ENCODE measurements at regions not wholly inside any gene's neighbourhood (a gene's known extent, or its start where the extent isn't known, plus 50 kb on each side); places are given as distances from the start of the nearest gene placed in this dataset.

GRCh38 chr6:81326881-81327561 lies 425.5 kb downstream of the TENT5A start:
- no peak for TF ChIP-seq CTCF (IDR thresholded peaks at IDR 0.05; ENCODE audit: extremely low read depth, insufficient read depth, missing control alignments)
- in situ Hi-C loops (cut with MboI; ENCODE audit: low pct_unique_long_range_greater_than_20kb, low sequenced_read_pairs, unreplicated experiment), result no loop called here
- no peak for DNase-seq (ENCODE audit: low spot score)

GRCh38 chr6:81309811-81310210 lies 442.7 kb downstream of the TENT5A start:
- no peak for DNase-seq (ENCODE audit: low spot score)
- in situ Hi-C loops (cut with MboI; ENCODE audit: low pct_unique_long_range_greater_than_20kb, low sequenced_read_pairs, unreplicated experiment), result no loop called here
- TF ChIP-seq CTCF (IDR thresholded peaks at IDR 0.05; ENCODE audit: extremely low read depth, insufficient read depth, missing control alignments), result no peak

- no peak for DNase-seq (ENCODE audit: low spot score)
- in situ Hi-C loops (cut with MboI; ENCODE audit: low pct_unique_long_range_greater_than_20kb, low sequenced_read_pairs, unreplicated experiment), result no loop called here
- no peak for TF ChIP-seq CTCF (IDR thresholded peaks at IDR 0.05; ENCODE audit: extremely low read depth, insufficient read depth, missing control alignments)
Observed at GRCh38 chr6:81308577-81309279, 443.8 kb downstream of the TENT5A start.

GRCh38 chr6:81307651-81308214 lies 444.7 kb downstream of the TENT5A start:
- DNase-seq (ENCODE audit: low spot score), result no peak
- TF ChIP-seq CTCF (IDR thresholded peaks at IDR 0.05; ENCODE audit: extremely low read depth, insufficient read depth, missing control alignments), result no peak
- in situ Hi-C loops (cut with MboI; ENCODE audit: low pct_unique_long_range_greater_than_20kb, low sequenced_read_pairs, unreplicated experiment), result no loop called here

GRCh38 chr6:81304466-81304865 lies 448.0 kb downstream of the TENT5A start:
- no peak for DNase-seq (ENCODE audit: low spot score)
- no peak for TF ChIP-seq CTCF (IDR thresholded peaks at IDR 0.05; ENCODE audit: extremely low read depth, insufficient read depth, missing control alignments)
- in situ Hi-C loops (cut with MboI; ENCODE audit: low pct_unique_long_range_greater_than_20kb, low sequenced_read_pairs, unreplicated experiment), result no loop called here

GRCh38 chr6:81300961-81301360 lies 451.5 kb downstream of the TENT5A start:
- no peak for DNase-seq (ENCODE audit: low spot score)
- in situ Hi-C loops (cut with MboI; ENCODE audit: low pct_unique_long_range_greater_than_20kb, low sequenced_read_pairs, unreplicated experiment), result no loop called here
- no peak for TF ChIP-seq CTCF (IDR thresholded peaks at IDR 0.05; ENCODE audit: extremely low read depth, insufficient read depth, missing control alignments)

All from GM13977 (cell line).